RWPE1 (cell line): ENCODE measurements at regions not wholly inside any gene's neighbourhood (a gene's known extent, or its start where the extent isn't known, plus 50 kb on each side); places are given as distances from the start of the nearest gene placed in this dataset.

Experiments
- CTCF ChIA-PET: fragments of 350-600 bp; sonication (Branson Sonifier 250); formaldehyde crosslinking; extraction: SDS; loops from one replicate; lab custom pipeline; 2021; lab: Yijun Ruan, JAX
- POLR2A ChIA-PET: fragments of 400-600 bp; formaldehyde crosslinking; extraction: SDS; loops from one replicate; lab custom pipeline; 2020; ENCODE audit warnings: antibody characterized with exemption; ENCODE audit not compliant: low non-redundant PET; lab: Yijun Ruan, JAX
- DNase-seq: peaks from one replicate; pipeline ENCODE4 v3.0.0; 2012; ENCODE audit warnings: low spot score
- H3K27ac ChIP-seq: fragments of 450-650 bp; 2 replicates; pipeline ENCODE4 v1.5.1; 2017
- CTCF ChIP-seq: fragments of 450-650 bp; conservative IDR thresholded peaks from 2 replicates; pipeline ENCODE4 v1.5.1; 2017; ENCODE audit warnings: low read depth, mild to moderate bottlenecking

GRCh38 chr2:58358026-58358425 lies 116.9 kb upstream of the FANCL start:
- no peak overlapping the region for H3K27ac ChIP-seq
- TF ChIP-seq CTCF, result no peak
- POLR2A ChIA-PET, result no interaction called here
- no peak for DNase-seq
- CTCF ChIA-PET, result interaction anchor here (0.6 to 0.7 kb wide), 2 partner anchors 646 to 679 kb away, joined by 3 to 6 read pairs; no protein-coding TSS in a partner anchor

- POLR2A ChIA-PET, result no interaction called here
- no peak for TF ChIP-seq CTCF
- CTCF ChIA-PET, result interaction anchor here (0.7 kb wide), 1 partner anchor 645 kb away, joined by 3 read pairs; no protein-coding TSS in a partner anchor
- H3K27ac ChIP-seq, result no peak overlapping the region
- no peak for DNase-seq
Observed at GRCh38 chr2:58357521-58357920, 116.4 kb upstream of the FANCL start.

- CTCF ChIA-PET, result interaction anchor here (0.6 kb wide), 1 partner anchor 594 kb away, joined by 6 read pairs; no protein-coding TSS in a partner anchor
- no peak for TF ChIP-seq CTCF
- no peak for DNase-seq
Observed at GRCh38 chr2:58354230-58354629, 113.1 kb upstream of the FANCL start.

GRCh38 chr2:58350484-58350883 lies 109.4 kb upstream of the FANCL start:
- POLR2A ChIA-PET, result no interaction called here
- CTCF ChIA-PET, result no interaction called here
- no peak overlapping the region for H3K27ac ChIP-seq
- no peak for DNase-seq
- no peak for TF ChIP-seq CTCF

More at GRCh38 chr2:58354230-58354629, 113.1 kb upstream of the FANCL start:
- H3K27ac ChIP-seq, result no peak overlapping the region
- POLR2A ChIA-PET, result no interaction called here

GRCh38 chr2:58347810-58348209 lies 106.7 kb upstream of the FANCL start:
- no peak for TF ChIP-seq CTCF
- no peak for DNase-seq
- CTCF ChIA-PET, result no interaction called here
- no peak overlapping the region for H3K27ac ChIP-seq
- POLR2A ChIA-PET, result no interaction called here

GRCh38 chr2:58341047-58341446 lies 99.9 kb upstream of the FANCL start:
- ChIA-PET POLR2A (no interaction called here), CTCF (no interaction called here)
- TF ChIP-seq CTCF, result no peak
- H3K27ac ChIP-seq, result no peak overlapping the region
- no peak for DNase-seq
